AG09309 (cell line): ENCODE measurements at regions not wholly inside any gene's neighbourhood (a gene's known extent, or its start where the extent isn't known, plus 50 kb on each side); places are given as distances from the start of the nearest gene placed in this dataset.

Experiments
- DNase-seq: peaks from one replicate; pipeline ENCODE4 v3.0.0-alpha.2; 2010; ENCODE audit warnings: low read depth
- H3K4me3 ChIP-seq: 2 replicates; pipeline ENCODE4 v1.5.1; 2011; ENCODE audit warnings: mild to moderate bottlenecking, low read depth, low read length, moderate library complexity; ENCODE audit not compliant: control insufficient read depth
- CTCF ChIP-seq: IDR thresholded peaks from 2 replicates; pipeline ENCODE4 v1.5.1; 2011; ENCODE audit warnings: mild to moderate bottlenecking, low read depth, low read length, inconsistent platforms; ENCODE audit not compliant: insufficient read depth, control insufficient read depth; ENCODE audit errors: missing control alignments

- DNase-seq, result no peak
- no peak overlapping the region for H3K4me3 ChIP-seq
- TF ChIP-seq CTCF, result no peak
Measured at GRCh38 chr6:140987364-140988155, 1145.2 kb upstream of the GJE1 start.

GRCh38 chr6:140985679-140986275 is 1146.9 kb upstream of the GJE1 start:
- DNase-seq, result no peak
- no peak for TF ChIP-seq CTCF
- no peak overlapping the region for H3K4me3 ChIP-seq

GRCh38 chr6:140980265-140980887 is 1152.3 kb upstream of the GJE1 start:
- DNase-seq, result no peak
- H3K4me3 ChIP-seq, result no peak overlapping the region
- TF ChIP-seq CTCF, result peak; percentile 12

GRCh38 chr6:140979642-140980091 is 1153.1 kb upstream of the GJE1 start:
- H3K4me3 ChIP-seq, result no peak overlapping the region
- TF ChIP-seq CTCF, result no peak
- peak; percentile 89 for DNase-seq

- TF ChIP-seq CTCF, result no peak
- no peak for DNase-seq
- H3K4me3 ChIP-seq, result no peak overlapping the region
Measured at GRCh38 chr6:140977403-140977802, 1155.3 kb upstream of the GJE1 start.

GRCh38 chr6:140976806-140977205 is 1155.9 kb upstream of the GJE1 start:
- H3K4me3 ChIP-seq, result no peak overlapping the region
- no peak for TF ChIP-seq CTCF
- DNase-seq, result no peak
